SU-DHL-6 (cell line): ENCODE measurements at regions not wholly inside any gene's neighbourhood (a gene's known extent, or its start where the extent isn't known, plus 50 kb on each side); places are given as distances from the start of the nearest gene placed in this dataset.

Source experiments
- H2AFZ ChIP-seq: fragments of 200-600 bp; sonication (generic); 2 replicates; pipeline ENCODE4 v1.6.1; 2014; ENCODE audit warnings: low read depth, mild to moderate bottlenecking, moderate library complexity, mixed read lengths, antibody characterized with exemption, low read length; ENCODE audit not compliant: severe bottlenecking
- H3F3A ChIP-seq: fragments of 200-600 bp; shearing (Covaris generic); 2 replicates; pipeline ENCODE4 v1.6.0; 2016; ENCODE audit warnings: antibody characterized with exemption, mild to moderate bottlenecking; ENCODE audit not compliant: insufficient read depth
- H3K27ac ChIP-seq: fragments of 200-600 bp; sonication (generic); 2 replicates; pipeline ENCODE4 v1.5.1; 2016; ENCODE audit warnings: low read depth, mild to moderate bottlenecking, low read length, moderate library complexity, mixed read lengths
- H3K27me3 ChIP-seq: fragments of 200-600 bp; sonication (generic), shearing (Covaris generic); 2 replicates; pipeline ENCODE4 v1.6.0; 2014; ENCODE audit warnings: mild to moderate bottlenecking, low read length
- H3K36me3 ChIP-seq: fragments of 200-600 bp; sonication (generic); 2 replicates; pipeline ENCODE4 v1.6.1; 2014; ENCODE audit warnings: mild to moderate bottlenecking, low read length, mixed read lengths
- H3K4me2 ChIP-seq: fragments of 300-600, 200-600 bp; shearing (Covaris generic), sonication (generic); 2 replicates; pipeline ENCODE4 v1.6.0; 2014; ENCODE audit warnings: low read length, low read depth, mild to moderate bottlenecking; ENCODE audit not compliant: poor library complexity, severe bottlenecking
- H3K4me3 ChIP-seq: fragments of 200-600 bp; sonication (generic); 2 replicates; pipeline ENCODE4 v1.5.1; 2014; ENCODE audit warnings: antibody characterized with exemption, low read length, mild to moderate bottlenecking, mixed read lengths; ENCODE audit not compliant: insufficient read depth, poor library complexity, severe bottlenecking
- H3K79me2 ChIP-seq: fragments of 200-600 bp; sonication (generic); 2 replicates; pipeline ENCODE4 v1.6.1; 2014; ENCODE audit warnings: mild to moderate bottlenecking, low read length, moderate library complexity; ENCODE audit not compliant: insufficient read depth
- H3K9ac ChIP-seq: fragments of 200-600 bp; sonication (generic); 2 replicates; pipeline ENCODE4 v1.7.0; 2014; ENCODE audit warnings: mild to moderate bottlenecking, low read length
- H3K9me2 ChIP-seq: fragments of 200-600 bp; sonication (generic); replicated peaks from 2 replicates; pipeline ENCODE4 v1.6.1; 2014; ENCODE audit warnings: low read length; ENCODE audit not compliant: insufficient read depth
- H3K9me3 ChIP-seq: fragments of 200-600 bp; sonication (generic); 2 replicates; pipeline ENCODE4 v1.6.1; 2014; ENCODE audit warnings: low read length, mixed read lengths; ENCODE audit not compliant: insufficient read depth
- H4K20me1 ChIP-seq: fragments of 200-600 bp; sonication (generic); 2 replicates; pipeline ENCODE4 v1.6.1; 2014; ENCODE audit warnings: low read depth, mild to moderate bottlenecking, antibody characterized with exemption, low read length, moderate library complexity, mixed read lengths
- EZH2phosphoT487 ChIP-seq: fragments of 200-600 bp; sonication (generic), shearing (Covaris generic); conservative IDR thresholded peaks from 2 replicates; pipeline ENCODE4 v1.6.1; 2018; ENCODE audit warnings: mild to moderate bottlenecking, antibody characterized with exemption, low read length, moderate library complexity, mixed read lengths
- TF ChIP-seq, protein P1 (sequence below): fragments of 200-600 bp; sonication (generic); IDR thresholded peaks from one replicate; pipeline ENCODE4 v1.5.1; 2017; ENCODE audit warnings: antibody characterized with exemption, mild to moderate bottlenecking, low read length, moderate library complexity; ENCODE audit not compliant: insufficient read depth, poor library complexity, severe bottlenecking

DNA sequence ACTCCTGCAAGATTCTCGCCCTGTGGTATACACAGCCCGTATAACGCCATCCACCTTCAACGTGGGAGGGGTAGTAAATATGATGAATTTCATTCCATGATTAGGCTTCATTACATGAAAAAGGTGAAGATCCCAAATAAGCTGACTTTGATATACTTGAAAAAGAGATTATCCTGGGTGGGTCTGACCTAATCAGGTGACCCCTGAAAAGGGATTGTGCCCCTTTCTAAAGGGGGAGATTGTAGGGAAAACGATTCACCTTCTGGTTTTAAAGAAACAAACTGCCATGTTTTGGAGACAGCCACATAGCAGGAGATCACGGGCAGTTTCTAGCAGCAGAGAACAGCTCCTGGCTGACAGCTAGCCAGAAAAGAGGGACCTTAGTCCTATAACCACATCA lies 155.1 kb upstream of the SMLR1 start:
- Histone ChIP-seq H3F3A (no peaks in the 10 kb centered on the region), H3K9me3 (no peaks in the 10 kb centered on the region), H3K9ac (no peak overlapping the region), H3K4me2 (no peak overlapping the region), H4K20me1 (no peaks in the 10 kb centered on the region), H3K9me2 (no peaks in the 10 kb centered on the region), H3K36me3 (no peaks in the 10 kb centered on the region), H3K27me3 (no peaks in the 10 kb centered on the region), H2AFZ (no peak overlapping the region), H3K4me3 (no peak overlapping the region), H3K27ac (no peak overlapping the region), H3K79me2 (no peaks in the 10 kb centered on the region)
- TF ChIP-seq, protein P1, sequence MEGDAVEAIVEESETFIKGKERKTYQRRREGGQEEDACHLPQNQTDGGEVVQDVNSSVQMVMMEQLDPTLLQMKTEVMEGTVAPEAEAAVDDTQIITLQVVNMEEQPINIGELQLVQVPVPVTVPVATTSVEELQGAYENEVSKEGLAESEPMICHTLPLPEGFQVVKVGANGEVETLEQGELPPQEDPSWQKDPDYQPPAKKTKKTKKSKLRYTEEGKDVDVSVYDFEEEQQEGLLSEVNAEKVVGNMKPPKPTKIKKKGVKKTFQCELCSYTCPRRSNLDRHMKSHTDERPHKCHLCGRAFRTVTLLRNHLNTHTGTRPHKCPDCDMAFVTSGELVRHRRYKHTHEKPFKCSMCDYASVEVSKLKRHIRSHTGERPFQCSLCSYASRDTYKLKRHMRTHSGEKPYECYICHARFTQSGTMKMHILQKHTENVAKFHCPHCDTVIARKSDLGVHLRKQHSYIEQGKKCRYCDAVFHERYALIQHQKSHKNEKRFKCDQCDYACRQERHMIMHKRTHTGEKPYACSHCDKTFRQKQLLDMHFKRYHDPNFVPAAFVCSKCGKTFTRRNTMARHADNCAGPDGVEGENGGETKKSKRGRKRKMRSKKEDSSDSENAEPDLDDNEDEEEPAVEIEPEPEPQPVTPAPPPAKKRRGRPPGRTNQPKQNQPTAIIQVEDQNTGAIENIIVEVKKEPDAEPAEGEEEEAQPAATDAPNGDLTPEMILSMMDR, result no peak
- TF ChIP-seq EZH2phosphoT487, result no peak

DNA sequence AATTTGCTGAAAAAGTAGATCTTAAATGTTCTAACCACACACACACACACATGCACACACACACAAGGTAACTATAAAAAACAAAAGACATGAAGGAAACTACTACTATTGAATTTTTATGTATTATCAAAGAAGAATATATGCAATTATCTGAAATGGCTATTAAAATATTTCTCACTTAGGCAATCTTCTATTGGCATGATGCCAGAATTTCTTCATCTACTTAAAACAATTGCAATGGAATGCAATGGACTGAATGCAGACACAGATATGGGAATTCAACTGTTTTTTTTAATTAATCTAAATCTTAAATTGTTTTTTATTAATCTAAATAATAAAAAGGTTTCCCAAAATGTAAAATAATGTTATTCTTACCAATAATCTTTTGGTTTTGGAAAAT lies 152.6 kb upstream of the SMLR1 start:
- Histone ChIP-seq H3K9me3 (no peaks in the 10 kb centered on the region), H4K20me1 (no peaks in the 10 kb centered on the region), H3K36me3 (no peaks in the 10 kb centered on the region), H2AFZ (no peak overlapping the region), H3K27me3 (no peaks in the 10 kb centered on the region), H3K4me3 (no peak overlapping the region), H3K4me2 (no peak overlapping the region), H3K9me2 (no peaks in the 10 kb centered on the region), H3K9ac (no peak overlapping the region), H3F3A (no peaks in the 10 kb centered on the region), H3K79me2 (no peaks in the 10 kb centered on the region), H3K27ac (no peak overlapping the region)
- no peak for TF ChIP-seq EZH2phosphoT487
- TF ChIP-seq, protein P1, result no peak

DNA sequence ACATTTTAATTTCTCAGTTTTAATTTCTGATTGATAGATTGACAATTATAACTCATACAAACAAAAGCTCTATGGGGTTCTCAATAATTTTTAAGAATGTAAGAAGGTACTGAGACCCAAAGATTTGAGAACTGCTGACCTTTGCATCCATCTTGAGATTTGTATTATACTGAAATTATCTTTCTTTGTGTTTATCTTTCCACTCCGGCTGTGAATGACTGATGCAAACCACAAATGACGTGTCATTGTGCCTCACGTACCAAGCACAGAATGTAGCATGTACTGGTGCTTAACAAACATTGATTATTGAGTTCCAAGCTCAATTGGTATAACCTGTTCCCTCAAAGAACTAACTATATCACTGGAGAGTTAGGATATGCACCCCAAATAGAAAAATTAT lies 152.1 kb upstream of the SMLR1 start:
- H3K9me2 ChIP-seq, result no peaks in the 10 kb centered on the region
- TF ChIP-seq, protein P1, result no peak
- no peak for TF ChIP-seq EZH2phosphoT487

More for the DNA sequence above, 152.1 kb upstream of the SMLR1 start:
- Histone ChIP-seq H3K36me3 (no peaks in the 10 kb centered on the region), H2AFZ (no peak overlapping the region), H4K20me1 (no peaks in the 10 kb centered on the region), H3K9me3 (no peaks in the 10 kb centered on the region), H3K9ac (no peak overlapping the region), H3K27ac (no peak overlapping the region), H3K4me2 (no peak overlapping the region), H3F3A (no peaks in the 10 kb centered on the region), H3K27me3 (no peaks in the 10 kb centered on the region), H3K4me3 (no peak overlapping the region), H3K79me2 (no peaks in the 10 kb centered on the region)
